Activated T-helper 2 cell treated with anti-CD3 and anti-CD28 coated beads, Interferon-gamma antibody, Interleukin-2, Interleukin-4, amounts not matched to agents 10 μg/mL and 5 μg/mL and 100 μg/mL, durations not matched to agents 14 hours and 24 hours and 36 hours (primary cell): ENCODE measurements at regions not wholly inside any gene's neighbourhood (a gene's known extent, or its start where the extent isn't known, plus 50 kb on each side); places are given as distances from the start of the nearest gene placed in this dataset.

ENCODE experiments used
- DNase-seq: peaks from one replicate; pipeline ENCODE4 v3.0.0; 2021; ENCODE audit warnings: low spot score
- H3K27ac Mint-ChIP-seq: one replicate; pipeline ENCODE4 v1.8.0; 2021; ENCODE audit warnings: mixed read lengths
- H3K27me3 Mint-ChIP-seq: one replicate; pipeline ENCODE4 v1.8.0; 2021; ENCODE audit warnings: low read depth, mixed read lengths
- H3K36me3 Mint-ChIP-seq: one replicate; pipeline ENCODE4 v1.8.0; 2021; ENCODE audit warnings: low read depth, mixed read lengths
- H3K4me1 Mint-ChIP-seq: one replicate; pipeline ENCODE4 v1.8.0; 2021; ENCODE audit warnings: low read depth, mixed read lengths
- H3K4me3 Mint-ChIP-seq: one replicate; pipeline ENCODE4 v1.8.0; 2021; ENCODE audit warnings: low read depth, mild to moderate bottlenecking, moderate library complexity, mixed read lengths
- H3K9me3 Mint-ChIP-seq: one replicate; pipeline ENCODE4 v1.8.0; 2021; ENCODE audit warnings: mixed read lengths
- intact Hi-C: fragments of 100-400 bp; cut with micrococcal nuclease; formaldehyde crosslinking; loops from one replicate; pipeline ENCODE4 v1.15.1; 2023

DNA sequence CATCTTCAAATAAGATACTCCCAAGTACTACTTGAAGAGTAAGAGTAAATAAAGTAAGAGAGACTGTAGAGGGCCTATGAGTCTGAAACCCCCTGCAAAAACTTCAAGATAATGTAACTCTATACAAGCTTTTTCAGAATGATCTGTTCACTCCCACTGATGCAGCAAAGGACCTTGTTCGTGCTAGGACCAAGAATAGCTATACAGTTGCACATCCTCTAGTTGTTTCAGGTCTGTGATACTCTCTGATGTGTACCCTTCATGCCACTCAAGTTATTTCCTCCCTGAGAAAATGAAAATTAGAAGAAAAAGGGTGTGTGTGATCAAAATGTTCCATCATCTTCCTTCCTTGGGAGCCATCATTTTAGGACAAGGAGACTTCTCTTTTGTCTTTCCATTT lies 204.4 kb downstream of the ALX1 start:
- DNase-seq: no peak
- no peaks in the 10 kb centered on the region for H3K4me1 Mint-ChIP-seq
- no peak overlapping the region for H3K27ac Mint-ChIP-seq
- no peaks in the 10 kb centered on the region for H3K27me3 Mint-ChIP-seq
- no peaks in the 10 kb centered on the region for H3K36me3 Mint-ChIP-seq
- no peaks in the 10 kb centered on the region for H3K9me3 Mint-ChIP-seq
- intact Hi-C loops: no loop called here
- H3K4me3 Mint-ChIP-seq: no peak overlapping the region

DNA sequence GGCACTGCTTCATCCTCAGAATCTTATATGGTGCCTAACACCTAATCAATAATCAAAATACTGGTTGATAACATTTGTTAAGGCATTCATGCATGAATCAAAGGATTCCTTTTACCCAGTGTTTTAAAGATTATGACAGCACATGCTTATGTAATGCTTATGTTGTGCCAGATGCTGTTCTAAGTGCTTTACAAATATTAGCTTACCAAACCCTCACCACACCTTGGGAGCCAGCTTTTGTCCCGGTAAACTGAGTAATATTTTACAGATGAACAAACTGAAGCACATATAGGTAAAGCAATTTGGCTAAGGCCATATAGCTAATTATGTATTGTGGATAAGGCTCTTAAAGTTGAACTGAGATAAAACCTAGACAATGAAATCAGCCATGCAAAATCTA lies 209.2 kb downstream of the ALX1 start:
- H3K9me3 Mint-ChIP-seq: no peaks in the 10 kb centered on the region
- H3K27me3 Mint-ChIP-seq: no peaks in the 10 kb centered on the region
- H3K4me1 Mint-ChIP-seq: no peaks in the 10 kb centered on the region
- H3K4me3 Mint-ChIP-seq: no peak overlapping the region
- H3K27ac Mint-ChIP-seq: no peak overlapping the region
- no peaks in the 10 kb centered on the region for H3K36me3 Mint-ChIP-seq
- DNase-seq: no peak
- intact Hi-C loops: no loop called here

DNA sequence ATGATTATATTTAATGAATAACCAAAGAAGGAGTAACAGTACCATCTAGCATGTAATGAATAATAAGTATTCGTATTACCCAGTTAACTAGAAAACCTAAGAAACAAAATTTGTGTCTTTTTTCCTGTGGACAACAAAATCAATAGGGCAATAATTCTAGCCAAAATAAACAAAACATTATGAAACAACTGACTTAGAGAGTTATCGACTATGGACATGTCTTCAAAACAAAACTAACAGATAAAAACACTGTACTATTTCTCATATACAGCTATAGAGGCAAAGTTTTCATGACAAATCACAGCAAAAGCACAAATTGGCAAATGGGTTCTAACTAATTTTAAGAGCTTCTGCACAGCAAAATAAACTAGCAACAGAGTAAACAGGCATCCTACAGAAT lies 224.1 kb downstream of the ALX1 start:
- Mint-ChIP-seq H3K36me3 (no peaks in the 10 kb centered on the region), H3K9me3 (no peaks in the 10 kb centered on the region), H3K27ac (no peak overlapping the region), H3K4me1 (no peaks in the 10 kb centered on the region), H3K27me3 (no peaks in the 10 kb centered on the region), H3K4me3 (no peak overlapping the region)
- intact Hi-C loops: no loop called here
- no peak for DNase-seq

DNA sequence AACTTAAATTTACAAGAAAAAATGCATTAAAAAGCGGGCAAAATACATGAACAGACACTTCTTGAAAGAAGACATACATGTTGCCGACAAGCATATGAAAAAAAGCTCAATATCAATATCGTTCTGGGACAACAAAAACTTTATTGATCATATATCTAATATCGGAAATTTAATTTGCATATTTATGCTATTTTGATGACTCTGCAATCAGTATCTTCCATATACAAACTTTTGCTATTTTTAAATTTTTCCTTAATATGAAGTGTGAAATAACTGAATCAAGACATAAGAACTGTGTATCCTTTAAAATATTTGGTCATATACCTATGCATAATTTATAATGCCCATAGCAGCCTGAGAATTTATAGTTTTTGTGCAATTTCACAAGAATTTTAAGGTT lies 224.6 kb downstream of the ALX1 start:
- H3K4me1 Mint-ChIP-seq: no peaks in the 10 kb centered on the region
- intact Hi-C loops: no loop called here
- no peaks in the 10 kb centered on the region for H3K36me3 Mint-ChIP-seq
- H3K4me3 Mint-ChIP-seq: no peak overlapping the region
- no peaks in the 10 kb centered on the region for H3K27me3 Mint-ChIP-seq
- H3K27ac Mint-ChIP-seq: no peak overlapping the region
- H3K9me3 Mint-ChIP-seq: no peaks in the 10 kb centered on the region
- no peak for DNase-seq

DNA sequence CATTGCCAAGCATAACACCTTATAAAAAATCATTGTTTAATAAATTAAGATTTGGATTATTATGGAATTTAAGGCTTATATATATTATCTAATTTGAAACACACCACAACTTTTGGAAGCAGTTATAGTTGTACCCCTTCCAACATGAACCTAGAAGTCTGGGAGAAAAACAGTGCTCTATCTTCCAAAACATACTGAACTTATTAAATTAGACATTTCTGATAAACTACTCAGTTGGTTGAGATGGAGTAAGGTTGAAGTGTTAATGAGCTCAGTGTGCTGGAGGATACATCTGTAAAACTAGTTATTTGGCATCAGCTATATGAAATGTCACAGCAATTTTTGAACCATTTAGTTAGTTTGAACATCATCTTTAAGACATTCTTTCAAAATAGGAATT lies 227.4 kb downstream of the ALX1 start:
- Mint-ChIP-seq H3K36me3 (no peaks in the 10 kb centered on the region), H3K4me3 (no peak overlapping the region), H3K27me3 (no peaks in the 10 kb centered on the region), H3K4me1 (no peaks in the 10 kb centered on the region), H3K9me3 (no peaks in the 10 kb centered on the region), H3K27ac (no peak overlapping the region)
- no peak for DNase-seq
- intact Hi-C loops: no loop called here

DNA sequence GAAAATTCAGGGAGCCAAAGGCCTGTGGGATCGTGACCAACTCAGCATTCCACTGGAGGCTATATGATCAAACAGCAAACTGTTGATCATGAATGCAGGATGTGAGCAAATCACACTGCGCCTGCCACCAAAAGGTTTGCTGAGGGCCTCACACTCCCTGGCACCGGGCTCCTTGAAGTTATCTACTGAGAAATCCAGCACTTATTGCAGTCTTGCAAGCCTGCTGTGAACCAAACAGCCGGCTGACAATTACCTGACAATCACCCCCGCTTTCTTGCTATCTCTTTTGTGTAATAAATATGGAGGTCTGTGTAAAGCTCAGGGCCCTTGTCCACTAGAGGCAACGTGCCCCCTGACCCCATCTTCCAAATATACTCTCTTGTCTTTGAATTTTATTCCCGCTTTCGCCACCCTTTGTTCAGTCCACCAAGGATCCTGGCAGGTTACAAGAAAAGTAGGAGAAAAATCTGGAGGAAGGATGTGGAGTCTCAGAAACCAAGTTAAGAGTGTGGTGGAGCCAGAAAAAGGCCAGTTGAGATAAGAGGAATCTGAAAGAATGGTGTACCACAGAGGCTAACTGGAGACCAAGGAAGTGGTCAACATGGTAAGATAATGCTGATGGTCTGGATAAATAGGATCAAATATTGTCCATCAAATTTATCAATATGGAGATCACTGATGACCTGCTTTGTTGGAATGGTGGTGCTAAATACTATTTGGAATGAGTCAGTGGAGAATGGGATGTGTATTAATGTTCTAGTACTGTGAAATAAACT lies 229.2 kb downstream of the ALX1 start:
- no peak overlapping the region for H3K27ac Mint-ChIP-seq
- no peaks in the 10 kb centered on the region for H3K27me3 Mint-ChIP-seq
- no peak overlapping the region for H3K4me3 Mint-ChIP-seq
- no peaks in the 10 kb centered on the region for H3K4me1 Mint-ChIP-seq
- H3K9me3 Mint-ChIP-seq: no peaks in the 10 kb centered on the region
- intact Hi-C loops: no loop called here
- no peak for DNase-seq
- no peaks in the 10 kb centered on the region for H3K36me3 Mint-ChIP-seq

DNA sequence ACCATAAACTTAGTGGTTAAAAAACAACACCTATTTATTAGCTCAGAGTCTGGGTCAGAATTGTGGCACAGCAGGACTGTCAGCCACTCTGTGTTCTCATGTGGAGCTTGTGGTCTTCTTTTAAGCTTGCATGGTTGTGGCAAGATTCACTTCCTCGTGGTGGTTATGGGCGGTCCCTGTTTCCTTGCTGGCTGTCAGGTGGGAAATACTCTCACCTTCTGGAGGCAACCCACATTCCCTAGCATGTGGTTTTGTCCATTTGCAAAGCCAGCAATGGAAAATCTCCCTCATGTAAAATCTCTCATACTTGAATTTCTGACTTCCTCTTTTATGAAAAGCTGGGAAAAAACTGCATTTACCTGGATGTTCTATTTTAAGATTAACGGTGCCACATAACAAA lies 229.8 kb downstream of the ALX1 start:
- H3K4me1 Mint-ChIP-seq: no peaks in the 10 kb centered on the region
- H3K4me3 Mint-ChIP-seq: no peak overlapping the region
- no peaks in the 10 kb centered on the region for H3K36me3 Mint-ChIP-seq
- no peak overlapping the region for H3K27ac Mint-ChIP-seq
- no peaks in the 10 kb centered on the region for H3K9me3 Mint-ChIP-seq
- intact Hi-C loops: no loop called here
- no peak for DNase-seq
- no peaks in the 10 kb centered on the region for H3K27me3 Mint-ChIP-seq

DNA sequence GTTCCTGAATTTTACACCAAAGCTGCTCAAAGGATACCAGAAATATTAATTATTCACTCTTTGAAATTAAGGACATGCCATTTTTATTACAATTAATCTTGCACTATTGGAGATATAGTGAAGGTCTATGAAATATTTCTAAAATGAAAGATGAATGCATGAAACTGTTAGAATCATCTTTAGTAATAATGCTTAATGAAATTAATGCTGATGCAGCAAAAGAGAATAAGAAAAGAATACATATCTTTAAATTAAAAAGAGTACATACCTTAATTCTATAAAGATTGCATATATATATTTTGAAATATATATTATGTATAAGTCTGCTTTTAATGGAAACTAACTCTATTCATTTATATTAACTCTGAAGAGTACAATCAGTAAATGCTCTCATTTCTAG lies 236.0 kb downstream of the ALX1 start:
- Mint-ChIP-seq H3K4me1 (no peaks in the 10 kb centered on the region), H3K9me3 (no peaks in the 10 kb centered on the region), H3K4me3 (no peak overlapping the region), H3K27me3 (no peaks in the 10 kb centered on the region), H3K36me3 (no peaks in the 10 kb centered on the region), H3K27ac (no peak overlapping the region)
- intact Hi-C loops: no loop called here
- no peak for DNase-seq

DNA sequence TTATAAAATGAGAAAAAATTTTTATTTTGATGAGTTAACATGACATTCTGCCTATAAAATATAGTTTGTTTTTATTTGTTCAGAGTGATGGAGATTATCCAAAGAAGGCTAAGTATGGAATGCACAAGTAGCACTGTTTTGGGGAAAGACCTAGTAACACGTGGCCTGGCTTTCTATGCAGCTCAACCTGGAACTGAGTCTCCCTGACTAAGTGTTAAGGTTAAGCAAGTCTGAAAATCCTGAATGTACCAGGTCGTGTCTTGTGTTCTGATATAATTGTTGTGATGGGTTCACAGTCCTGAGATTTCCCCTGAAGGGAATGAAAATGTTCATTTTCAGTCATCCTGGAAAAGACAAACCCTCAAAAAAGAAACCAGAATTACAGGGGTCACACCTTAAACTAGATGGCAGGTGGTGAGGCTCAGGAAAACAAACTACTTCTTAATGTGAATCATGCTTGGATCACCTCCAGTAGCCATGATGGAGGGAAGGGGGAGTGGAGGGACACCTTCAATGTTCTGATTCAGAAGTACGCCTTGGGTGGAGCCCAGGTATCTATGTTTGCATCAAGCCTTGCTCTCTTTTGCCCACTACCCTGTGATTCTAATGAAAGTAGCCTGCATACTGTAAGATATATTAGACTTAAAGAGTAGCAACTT lies 236.8 kb downstream of the ALX1 start:
- no peak overlapping the region for H3K4me3 Mint-ChIP-seq
- H3K4me1 Mint-ChIP-seq: no peaks in the 10 kb centered on the region
- no peaks in the 10 kb centered on the region for H3K27me3 Mint-ChIP-seq
- no peak overlapping the region for H3K27ac Mint-ChIP-seq
- H3K9me3 Mint-ChIP-seq: no peaks in the 10 kb centered on the region
- no peak for DNase-seq
- intact Hi-C loops: no loop called here
- H3K36me3 Mint-ChIP-seq: no peaks in the 10 kb centered on the region

DNA sequence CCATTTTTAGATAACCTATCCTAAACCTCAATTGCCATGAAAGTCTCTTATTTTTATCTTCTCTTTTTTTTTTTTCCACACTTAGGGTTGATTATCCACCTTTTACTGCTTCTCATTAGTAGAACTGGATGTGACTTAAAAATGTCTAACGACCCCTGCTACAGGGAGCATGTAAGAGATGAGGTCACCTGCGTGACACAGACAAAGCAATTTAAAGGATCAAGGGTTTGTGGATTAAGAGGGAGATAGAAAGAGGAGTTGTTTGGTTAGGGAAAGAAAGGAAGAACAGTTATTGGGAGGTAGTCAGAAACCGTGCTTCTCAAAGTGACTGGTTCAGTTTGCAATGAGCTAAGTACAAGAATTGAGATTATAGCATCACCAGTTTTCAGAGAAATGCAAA lies 239.1 kb downstream of the ALX1 start:
- Mint-ChIP-seq H3K4me1 (no peaks in the 10 kb centered on the region), H3K27me3 (no peaks in the 10 kb centered on the region), H3K9me3 (no peaks in the 10 kb centered on the region), H3K4me3 (no peak overlapping the region), H3K27ac (no peak overlapping the region), H3K36me3 (no peaks in the 10 kb centered on the region)
- no peak for DNase-seq
- intact Hi-C loops: no loop called here

DNA sequence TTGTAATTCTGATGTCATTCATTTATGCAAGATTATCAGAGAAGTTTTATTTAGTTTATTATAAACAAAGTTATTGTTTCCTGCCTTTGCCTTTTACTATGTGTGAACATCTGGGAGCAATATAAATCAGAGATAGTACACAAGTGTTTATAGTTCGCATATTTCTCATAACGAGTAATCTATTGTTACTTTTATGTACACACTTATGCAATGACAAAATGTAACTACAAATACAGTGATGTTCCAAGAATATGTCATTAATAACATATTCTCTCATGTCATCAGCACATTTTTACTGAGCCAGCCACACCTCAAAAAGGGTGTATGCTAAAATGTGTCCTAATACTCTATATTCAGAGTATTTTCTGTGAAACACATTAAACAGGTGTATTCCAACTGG lies 243.2 kb downstream of the ALX1 start:
- H3K4me3 Mint-ChIP-seq: no peak overlapping the region
- H3K27me3 Mint-ChIP-seq: no peaks in the 10 kb centered on the region
- intact Hi-C loops: no loop called here
- H3K36me3 Mint-ChIP-seq: no peaks in the 10 kb centered on the region
- DNase-seq: no peak
- H3K9me3 Mint-ChIP-seq: no peaks in the 10 kb centered on the region
- H3K27ac Mint-ChIP-seq: no peak overlapping the region
- peaks cover 1% of the 10 kb centered on the region for H3K4me1 Mint-ChIP-seq

DNA sequence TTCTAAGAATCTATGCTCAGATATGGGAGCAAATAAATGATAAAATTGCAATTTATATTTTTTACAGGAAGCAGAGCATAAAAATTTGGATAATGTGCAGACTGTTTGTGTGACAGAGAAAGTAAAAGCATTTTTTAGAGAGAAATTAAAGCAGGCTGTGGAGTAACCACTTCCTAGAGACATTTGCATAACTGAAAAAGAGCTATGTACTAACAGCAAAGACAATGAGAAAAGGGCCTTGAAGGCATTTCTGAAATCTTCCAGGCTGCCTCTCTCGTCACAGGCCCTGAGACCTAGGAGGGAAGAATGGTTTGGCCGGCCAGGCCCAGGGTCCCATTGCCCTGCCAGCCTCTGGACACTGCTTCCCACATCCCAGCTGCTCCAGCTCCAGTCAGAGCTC lies 247.2 kb downstream of the ALX1 start:
- no peak overlapping the region for H3K27ac Mint-ChIP-seq
- intact Hi-C loops: no loop called here
- no peaks in the 10 kb centered on the region for H3K27me3 Mint-ChIP-seq
- H3K4me1 Mint-ChIP-seq: peaks cover 3% of the 10 kb centered on the region
- no peak for DNase-seq
- no peaks in the 10 kb centered on the region for H3K36me3 Mint-ChIP-seq
- H3K9me3 Mint-ChIP-seq: no peaks in the 10 kb centered on the region
- H3K4me3 Mint-ChIP-seq: no peak overlapping the region

DNA sequence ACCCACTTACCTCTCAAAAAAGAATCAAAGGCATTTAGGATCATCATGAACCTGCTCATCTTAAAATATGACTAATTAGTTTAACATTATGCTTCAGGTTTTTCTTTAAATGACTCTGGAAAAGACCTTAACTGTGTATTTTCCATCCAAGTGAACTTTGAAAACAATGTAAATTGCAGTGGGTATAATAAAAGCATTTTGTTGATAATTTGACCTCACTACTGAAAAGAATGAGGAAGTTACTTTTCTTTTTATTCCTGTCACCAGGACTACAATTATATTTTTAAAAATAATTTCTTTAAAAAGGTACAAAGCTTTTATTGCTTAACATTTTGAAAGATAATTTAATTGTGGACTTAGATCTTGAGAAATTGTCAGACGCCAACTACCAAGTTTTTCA lies 249.9 kb downstream of the ALX1 start:
- Mint-ChIP-seq H3K36me3 (no peaks in the 10 kb centered on the region), H3K27ac (no peak overlapping the region), H3K4me3 (no peak overlapping the region), H3K9me3 (no peaks in the 10 kb centered on the region), H3K27me3 (no peaks in the 10 kb centered on the region), H3K4me1 (peaks cover 3% of the 10 kb centered on the region)
- DNase-seq: no peak
- intact Hi-C loops: no loop called here
